ENCODE measurements at regions not wholly inside any gene's neighbourhood (a gene's known extent, or its start where the extent isn't known, plus 50 kb on each side); places are given as distances from the start of the nearest gene placed in this dataset.

GRCh38 chr6:106740287-106740686 lies 110.9 kb downstream of the QRSL1 start:
- TF ChIP-seq CTCF (IDR thresholded peaks at IDR 0.05; ENCODE audit: insufficient read depth, low read length, poor library complexity, severe bottlenecking) (no peak), EZH2phosphoT487 (conservative IDR thresholded peaks at IDR 0.05; ENCODE audit: low read length) (no peak)

All from SU-DHL-6 (cell line).